ENCODE measurements at regions not wholly inside any gene's neighbourhood (a gene's known extent, or its start where the extent isn't known, plus 50 kb on each side); places are given as distances from the start of the nearest gene placed in this dataset.

DNA sequence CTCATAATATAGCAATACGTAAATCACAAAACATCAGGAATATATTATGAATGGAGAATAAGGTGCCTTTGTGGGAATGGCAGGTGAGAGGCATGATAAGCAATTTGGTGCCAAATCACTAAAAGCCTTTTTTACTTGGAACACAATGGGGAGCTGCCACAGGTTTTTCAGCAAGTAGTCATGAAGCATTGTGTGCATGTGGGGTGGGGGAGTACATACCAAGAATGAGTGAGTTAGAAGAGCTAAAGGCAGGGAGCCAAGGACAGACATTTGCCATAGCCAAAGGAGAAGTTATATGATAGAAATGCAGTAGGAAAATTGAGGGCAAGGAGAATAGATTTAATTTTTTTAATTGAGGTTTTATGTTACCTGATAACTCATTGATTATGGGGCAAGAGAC, 445.0 kb upstream of the SMC2 start:
- no peak for DNase-seq

DNA sequence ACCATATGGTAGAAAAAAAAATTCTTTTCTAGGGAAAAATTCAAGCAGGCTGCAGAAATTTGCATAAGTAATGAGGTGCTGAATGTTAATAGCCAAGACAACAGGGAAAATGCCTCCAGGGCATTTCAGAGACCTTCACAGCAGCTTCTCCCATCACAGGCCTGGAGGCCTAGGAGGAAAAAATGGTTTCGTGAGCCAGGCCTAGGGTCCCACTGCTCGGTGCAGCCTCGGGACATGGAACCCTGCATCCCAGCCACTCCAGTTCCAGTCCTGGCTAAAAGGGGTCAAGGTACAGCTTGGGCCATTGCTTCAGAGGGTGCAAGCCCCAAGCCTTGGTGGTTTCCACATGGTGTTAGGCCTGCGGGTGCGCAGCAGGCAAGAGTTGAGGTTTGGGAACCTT, 436.0 kb upstream of the SMC2 start:
- no peak for DNase-seq

DNA sequence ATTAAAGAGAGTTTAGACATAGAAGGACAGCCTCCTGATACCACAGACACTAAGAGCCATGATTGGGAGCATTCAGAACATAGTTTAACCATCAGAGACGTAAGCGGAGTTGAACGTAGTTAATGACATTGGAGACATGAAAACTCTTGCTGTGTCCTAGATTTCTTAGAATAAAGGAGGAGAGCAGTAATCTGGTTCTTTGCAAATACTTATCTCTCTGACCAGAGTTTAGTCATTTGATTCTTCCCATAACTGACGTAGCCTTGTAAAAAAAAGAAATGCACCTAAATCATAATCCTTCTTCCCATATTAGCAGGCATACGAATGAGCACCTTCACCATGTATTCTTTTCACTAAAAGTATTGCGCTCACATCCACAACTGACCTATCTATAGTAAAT, 433.3 kb upstream of the SMC2 start:
- no peak for DNase-seq

DNA sequence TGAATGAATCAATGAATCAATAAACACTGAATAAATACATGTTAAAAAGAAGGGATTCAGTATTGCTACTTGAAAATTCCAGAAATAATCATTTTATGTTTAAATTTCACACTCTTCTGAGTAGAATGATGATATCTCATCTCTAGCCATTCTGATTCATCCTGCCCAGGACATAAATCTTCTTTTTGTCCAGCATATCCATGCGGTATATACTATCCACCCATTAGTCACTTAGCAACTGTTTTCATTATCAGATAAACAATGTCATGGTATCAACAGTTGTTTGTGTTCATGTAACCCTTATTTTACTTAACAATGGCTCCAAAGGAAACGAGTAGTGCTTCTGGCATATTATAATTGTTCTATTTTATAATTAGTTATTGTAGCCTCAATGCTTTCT, 432.4 kb upstream of the SMC2 start:
- DNase-seq, result peak; percentile 41

DNA sequence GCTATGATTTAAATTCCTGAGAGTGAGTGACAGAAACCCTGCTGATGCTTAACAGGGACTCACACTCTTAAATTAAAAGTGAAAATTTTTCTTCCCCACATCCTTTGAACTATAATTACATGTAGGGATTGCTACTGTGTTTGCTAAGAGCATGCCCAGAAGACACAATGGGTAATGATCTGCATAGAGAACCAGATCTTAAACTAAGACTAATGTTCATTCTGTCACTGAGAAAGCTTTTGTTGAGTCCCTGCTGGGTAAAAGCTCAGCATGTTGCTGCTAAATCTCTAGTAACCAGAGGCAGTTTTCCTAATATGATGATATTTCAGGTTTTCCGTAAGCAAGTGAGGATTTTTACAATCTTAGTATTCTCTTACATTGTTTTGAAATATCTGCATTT, 424.8 kb upstream of the SMC2 start:
- DNase-seq, result no peak

DNA sequence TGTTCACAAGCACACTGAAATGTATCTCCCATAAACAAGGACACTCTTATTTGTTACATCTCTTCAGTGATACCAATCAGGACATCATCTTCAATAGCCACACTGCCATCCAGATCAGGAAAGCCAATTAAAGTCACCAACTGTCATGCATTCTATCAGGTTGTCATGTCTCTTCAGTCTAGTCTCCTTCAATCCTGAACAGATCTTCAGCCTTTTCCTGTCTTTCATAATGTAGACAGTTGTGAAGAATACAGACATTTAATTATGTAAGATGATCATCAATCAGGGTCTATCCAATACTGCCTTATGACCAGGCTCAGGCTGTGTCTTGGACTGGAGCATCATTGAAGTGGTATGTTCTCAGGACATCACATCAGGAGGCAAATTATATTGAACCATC, 419.8 kb upstream of the SMC2 start:
- no peak for DNase-seq

DNA sequence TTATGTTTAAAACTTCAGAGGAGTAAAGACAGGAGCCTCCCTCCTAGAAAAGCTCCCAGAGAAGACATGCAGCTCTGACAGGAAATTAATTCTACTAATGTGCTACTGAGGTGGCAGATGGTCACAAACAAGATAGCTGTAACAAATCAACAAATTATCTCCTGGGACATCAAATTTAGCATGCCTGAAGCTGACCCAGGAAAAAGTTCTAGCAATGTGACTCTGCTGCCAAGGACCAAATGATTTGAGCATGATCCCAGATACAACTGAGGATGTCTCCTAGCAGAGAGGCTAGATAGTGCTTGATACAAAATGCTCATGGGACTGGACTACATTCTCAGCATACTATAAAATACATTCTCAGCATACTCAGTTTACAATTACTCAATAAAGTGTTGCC, 413.5 kb upstream of the SMC2 start:
- DNase-seq, result no peak

DNA sequence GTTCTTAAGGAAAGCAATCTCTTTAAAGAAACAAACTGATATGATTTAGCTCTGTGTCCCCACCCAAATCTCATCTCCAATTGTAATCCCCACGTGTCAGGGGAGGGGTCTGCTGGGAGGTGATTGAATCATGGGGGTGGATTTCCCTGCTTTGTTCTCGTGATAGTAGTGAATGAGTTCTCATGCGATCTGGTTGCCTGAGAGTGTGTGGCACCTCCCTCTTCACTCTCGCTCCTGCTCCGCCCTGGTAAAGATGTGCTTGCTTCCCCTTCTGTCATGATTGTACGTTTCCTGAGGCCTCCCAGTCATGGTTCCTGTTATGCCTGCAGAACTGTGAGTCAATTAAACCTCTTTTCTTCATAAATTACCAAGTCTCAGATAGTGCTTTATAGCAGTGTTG, 412.7 kb upstream of the SMC2 start:
- no peak for DNase-seq

DNA sequence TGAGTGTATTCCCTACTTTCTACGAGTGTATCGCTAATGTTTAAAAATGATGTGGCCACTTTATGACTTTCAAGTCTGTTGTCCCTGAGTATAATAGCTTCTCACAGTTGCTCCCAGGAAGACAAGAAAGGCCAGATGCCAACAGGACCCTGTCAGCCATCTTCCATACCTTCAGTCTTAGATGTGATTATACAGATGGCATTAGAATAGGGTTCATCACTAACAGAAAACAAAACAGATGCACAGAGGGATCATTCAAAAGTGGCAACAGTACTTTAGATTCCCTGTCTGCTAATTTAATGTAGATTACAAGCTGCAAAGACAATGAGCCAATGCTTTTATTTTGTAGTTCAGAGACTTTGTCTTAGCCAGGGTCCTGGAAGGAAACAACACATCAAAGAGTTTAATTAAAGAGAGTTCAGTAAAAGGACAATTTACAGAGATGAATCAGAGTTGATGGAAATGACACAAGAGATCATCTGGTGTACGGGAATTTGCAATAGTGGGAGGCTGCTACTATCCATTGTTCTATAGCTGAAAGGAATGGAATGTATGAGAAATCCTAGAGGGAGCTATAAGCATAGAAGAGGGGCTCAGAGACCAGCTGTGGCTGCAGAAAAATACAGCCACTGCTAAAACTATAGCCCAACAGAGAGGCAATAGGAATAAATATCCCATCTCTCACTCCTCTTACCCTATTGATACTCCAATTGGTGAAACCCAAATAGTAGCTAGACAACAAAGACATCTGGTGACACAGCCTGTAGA, 393.7 kb upstream of the SMC2 start:
- DNase-seq, result no peak

DNA sequence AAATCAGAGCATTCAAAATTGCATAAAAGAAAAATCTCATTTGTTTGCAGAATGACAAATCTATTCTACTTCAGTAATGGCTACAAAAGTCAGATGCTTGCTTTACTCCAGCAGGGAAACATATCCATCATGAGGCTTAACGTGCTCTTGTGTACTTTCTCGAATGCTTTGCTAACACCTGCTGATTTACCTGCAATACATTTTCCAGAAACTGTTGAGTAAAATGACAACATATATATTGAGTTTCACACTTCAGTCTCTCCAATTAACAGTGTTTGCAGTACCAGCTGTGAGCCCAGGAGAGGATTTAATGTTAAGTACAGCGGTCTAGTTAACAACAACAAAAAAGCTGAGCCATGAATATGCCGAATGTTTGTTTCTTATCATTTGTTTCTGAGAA, 391.5 kb upstream of the SMC2 start:
- peak; percentile 98 for DNase-seq

DNA sequence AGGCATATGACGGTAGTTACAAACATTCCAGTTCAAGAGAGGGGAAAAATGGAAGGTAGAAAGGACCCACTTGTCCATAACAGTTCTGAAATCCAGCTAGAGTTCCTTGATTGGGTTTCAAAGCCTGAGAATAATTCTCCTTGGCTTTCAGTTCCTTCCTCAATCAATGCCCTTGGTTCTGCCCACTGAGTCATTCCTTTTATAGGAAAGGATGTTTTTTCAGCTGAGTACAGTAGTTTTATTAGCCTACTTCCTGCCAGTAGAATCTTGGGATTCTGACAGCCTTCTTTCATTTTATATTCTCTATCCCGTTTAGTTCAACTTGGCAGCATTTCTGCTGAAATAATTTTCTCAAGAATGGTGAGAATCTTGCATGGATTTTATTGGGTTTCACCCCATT, 386.9 kb upstream of the SMC2 start:
- DNase-seq, result peak; percentile 17

DNA sequence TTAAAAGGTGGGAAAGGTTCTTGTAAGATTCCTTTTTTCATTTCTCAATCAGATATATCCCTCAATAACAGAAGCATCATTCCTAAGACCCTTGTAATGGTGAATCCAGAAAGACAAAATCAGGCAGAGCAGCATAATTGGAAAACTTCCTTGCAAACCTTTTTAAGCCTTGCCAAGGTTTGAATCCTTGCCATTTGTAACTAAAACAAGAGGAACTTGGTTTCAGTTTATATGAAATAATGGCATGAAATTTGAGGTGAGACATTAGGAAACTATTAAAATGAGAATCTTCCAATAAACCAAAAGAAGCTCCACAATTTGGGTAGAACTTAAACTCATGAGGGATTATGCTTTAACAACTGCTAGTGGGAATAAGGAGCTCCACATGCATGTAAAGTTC, 384.7 kb upstream of the SMC2 start:
- DNase-seq, result no peak

DNA sequence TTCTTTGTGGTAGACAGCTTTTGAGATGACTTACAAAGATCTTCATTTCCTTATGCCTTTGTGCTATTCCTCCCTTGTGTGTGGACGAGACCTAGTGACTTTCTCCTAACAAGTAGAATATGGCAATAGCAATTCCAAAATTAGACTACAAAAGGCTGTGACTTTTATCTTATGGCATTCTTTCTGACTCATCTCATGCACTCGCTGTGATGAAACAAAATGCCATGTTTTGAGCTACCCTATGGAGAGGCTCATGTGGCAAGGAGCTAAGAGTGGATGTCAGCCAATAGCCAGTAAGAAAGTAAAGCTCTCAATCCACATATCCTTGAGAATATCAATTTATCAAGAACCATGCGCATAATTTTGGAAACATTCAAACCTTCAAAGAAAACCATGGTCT, 380.5 kb upstream of the SMC2 start:
- DNase-seq, result no peak

DNA sequence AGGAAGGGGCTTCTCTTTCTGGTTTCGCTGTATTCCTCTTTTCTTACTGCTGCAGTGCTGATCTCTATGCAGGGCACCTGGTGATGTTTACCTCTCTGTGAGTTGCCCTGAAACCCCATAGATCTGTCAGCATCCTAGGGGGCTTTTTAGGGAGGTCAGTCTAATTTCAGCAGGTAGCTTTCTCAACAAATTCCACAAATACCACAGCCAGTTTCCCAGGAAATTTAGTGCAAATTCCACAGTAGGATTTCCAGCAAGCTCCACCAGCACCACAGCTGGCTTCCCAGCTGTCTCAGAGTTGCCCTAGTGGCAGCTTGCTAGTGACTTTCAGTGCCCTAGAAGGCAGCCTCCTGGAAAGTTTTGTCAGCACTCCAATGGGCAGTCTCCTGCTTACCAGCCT, 379.1 kb upstream of the SMC2 start:
- no peak for DNase-seq

DNA sequence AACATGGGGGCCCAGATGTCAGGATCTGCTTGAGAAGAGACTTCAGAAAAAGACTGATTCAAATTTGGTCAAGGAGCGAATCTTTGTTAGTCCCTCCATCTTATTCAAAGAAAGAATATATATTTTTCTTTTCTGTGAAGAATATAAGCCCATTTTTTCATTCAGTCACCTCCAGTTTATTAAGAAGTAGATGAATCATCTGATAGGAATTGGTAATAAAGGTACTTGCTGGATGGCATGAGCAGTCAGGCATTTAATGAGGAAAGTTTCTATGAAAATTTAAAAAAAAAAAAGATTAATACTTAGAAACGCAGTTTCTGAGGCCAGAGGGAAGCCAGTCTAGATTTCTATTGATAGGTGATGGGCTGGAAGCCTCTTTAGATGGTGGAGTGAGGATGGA, 373.1 kb upstream of the SMC2 start:
- no peak for DNase-seq

DNA sequence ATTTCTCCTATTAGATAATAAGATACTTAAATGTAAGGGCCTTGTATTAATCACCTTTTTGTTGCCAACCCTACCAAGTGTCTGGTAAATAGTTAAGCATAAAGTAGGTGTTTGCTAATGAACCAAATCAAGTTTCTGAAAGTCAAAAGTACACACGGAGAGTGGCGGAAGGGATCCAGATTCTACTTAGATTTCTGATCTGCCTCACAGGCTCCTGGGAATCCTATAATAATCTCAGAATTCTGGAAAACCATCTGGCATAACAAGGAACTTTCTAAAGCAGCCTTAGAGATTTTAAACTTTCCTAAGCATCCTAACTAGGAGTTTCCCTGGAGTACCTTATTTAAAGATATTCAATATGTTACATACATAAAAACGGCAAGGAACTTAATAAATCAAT, 363.2 kb upstream of the SMC2 start:
- no peak for DNase-seq

DNA sequence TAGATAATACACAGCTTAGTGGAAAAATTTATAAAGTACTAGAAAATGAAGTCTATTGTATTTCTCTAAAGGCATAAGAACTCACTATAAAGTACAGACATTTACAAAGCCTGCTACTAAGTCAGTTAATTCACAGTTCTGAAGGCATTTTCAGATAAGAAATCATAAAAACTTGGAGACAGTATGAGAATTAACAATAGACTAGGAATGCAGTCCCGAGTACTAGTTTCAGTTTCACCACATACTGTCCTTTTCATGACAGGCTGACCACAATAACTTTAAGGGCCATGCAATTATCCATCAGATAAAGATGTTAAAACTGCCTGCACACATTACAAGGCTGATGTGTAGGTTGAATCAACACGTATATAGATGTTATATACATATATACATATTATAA, 362.6 kb upstream of the SMC2 start:
- DNase-seq, result no peak

DNA sequence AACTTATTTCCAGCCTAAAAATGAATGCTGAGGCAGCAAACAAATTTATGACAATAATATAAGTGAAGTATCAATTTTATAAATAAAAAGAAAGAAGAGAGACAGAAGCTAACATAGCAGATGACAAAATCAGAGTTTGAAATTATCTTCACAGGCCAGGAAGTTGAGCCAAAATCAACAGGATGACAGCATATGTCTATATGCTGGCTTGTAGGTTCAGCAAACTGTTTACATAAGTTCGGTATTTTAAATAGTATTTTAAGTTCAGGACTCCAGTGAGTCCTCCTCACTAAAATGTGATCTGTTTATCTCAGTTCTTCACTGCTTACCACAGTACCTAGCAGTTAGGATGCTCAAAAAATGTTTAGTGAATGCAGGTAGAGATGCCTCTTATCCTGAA, 359.6 kb upstream of the SMC2 start:
- DNase-seq, result no peak

DNA sequence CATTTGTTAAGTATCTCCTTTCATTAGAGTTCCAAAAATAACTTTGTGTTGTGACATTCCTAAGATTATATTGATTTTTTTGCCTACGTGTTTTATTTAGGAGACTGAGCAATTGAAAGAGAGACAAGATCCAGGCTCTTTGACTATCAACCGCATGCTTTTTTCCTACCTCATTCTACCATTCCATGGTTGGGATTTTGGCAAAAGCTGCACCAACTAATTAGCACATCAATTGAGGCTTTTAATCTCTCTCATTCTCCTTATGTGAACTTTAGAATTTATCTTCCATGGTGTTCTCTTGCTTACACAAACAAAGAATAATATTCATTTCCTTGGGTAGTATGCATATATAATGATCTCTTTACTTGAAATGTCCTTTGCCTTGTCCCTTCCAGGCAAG, 338.7 kb upstream of the SMC2 start:
- DNase-seq, result no peak

DNA sequence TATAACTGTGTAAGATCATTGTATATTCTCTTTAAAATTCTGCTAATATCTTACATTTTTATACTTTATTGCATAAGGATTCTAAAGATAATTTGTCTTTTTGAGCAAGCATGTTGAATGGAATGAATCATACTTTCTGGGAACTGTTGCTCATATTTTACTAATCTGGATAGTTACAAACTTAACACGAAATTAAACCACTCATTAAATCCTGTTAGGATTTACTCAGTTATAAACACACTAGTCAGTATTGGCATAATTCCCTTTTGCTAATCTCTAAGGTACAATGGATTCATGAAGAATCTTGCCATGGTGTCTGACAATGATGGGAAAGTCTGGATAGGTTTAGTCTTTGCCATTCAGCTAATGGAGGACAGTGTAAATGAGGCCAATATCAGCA, 338.1 kb upstream of the SMC2 start:
- DNase-seq, result no peak

DNA sequence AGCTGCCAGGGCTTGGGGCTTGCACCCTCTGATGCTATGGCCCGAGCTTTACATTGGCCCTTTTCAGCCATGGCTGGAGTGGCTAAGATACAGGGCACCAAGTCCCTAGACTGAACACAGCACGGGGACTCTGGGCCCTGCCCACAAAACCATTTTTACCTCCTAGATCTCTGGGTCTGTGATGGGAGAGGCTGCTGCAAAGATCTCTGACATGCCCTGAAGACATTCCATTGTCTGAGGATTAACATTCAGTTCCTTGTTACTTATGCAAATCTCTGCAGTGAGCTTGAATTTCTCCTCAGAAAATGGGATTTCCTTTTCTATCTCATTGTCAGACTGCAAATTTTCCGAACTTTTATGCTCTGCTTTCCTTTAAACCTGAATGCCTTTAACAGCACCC, 337.0 kb upstream of the SMC2 start:
- no peak for DNase-seq

DNA sequence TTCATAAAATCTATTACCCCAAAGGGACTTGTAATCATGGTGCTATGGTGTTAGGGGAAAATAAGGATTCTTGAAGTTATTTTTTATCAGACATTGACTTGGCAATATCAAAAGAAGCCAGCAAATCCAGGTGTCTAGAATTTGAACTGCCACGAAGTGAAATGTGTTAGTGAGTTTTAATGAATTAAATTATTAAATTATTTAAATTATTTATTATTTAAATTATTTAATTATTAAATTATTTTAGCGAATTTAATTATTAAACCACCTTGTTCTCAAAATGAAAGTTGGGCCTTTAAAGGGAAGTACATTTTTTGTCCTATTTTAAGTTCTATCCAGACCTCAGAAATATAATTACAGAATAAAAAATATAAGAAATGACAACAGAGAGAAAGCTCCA, 332.6 kb upstream of the SMC2 start:
- DNase-seq, result no peak

DNA sequence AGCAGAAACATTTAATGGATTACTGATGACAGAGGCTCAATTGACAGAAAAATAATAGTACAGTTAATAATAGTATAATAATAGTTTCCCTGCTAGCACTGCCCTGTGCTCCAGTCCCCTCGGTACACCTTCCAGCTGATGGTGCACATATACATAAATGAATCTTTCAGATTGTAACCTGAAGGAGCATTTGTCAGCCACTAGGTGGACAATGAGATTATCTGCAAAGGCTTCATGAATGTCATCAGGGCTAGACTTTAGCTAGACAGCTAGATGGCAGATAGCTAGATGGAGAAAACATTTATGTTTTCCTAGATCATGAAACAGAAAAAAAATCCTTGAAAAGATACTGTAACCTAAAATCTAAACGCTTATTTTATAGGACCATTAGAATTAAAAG, 304.4 kb upstream of the SMC2 start:
- no peak for DNase-seq

DNA sequence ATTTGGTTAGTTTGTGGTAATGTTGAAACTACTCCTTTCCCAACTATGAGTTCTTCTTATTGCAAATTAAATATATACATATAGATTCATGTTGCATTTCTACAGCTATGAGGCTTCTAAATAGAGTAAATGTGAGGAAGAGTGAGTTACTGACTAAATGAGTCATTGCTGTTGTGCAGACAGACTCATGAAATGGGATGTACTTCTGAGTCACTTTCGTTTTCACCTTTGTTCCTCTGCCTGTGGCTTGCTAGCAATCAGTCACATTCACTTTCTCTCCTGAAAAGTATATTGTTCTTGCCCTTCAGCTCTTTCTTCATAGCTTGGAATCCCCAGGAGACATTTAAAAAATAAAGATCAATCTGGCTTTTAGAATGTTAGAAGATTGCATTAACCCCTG, 295.5 kb upstream of the SMC2 start:
- peak; percentile 46 for DNase-seq

DNA sequence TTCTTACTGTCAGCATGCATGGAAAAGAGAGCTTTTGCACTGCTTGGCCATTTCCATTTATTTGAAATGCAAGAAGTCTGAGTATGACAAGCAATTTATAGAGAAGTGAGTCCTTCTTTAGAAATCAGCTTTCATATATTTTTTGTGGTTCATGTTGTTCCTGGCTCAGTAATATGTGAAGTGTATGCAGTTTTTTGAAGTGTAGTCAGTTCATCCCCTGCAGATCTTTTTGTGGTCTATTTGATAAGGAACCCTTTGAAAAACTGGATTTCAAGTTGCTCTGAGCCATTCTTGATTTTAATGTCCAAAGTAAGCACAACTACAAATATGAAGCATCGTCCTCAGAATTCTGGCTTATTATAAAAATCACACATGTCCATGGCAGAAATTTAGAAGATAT, 294.1 kb upstream of the SMC2 start:
- no peak for DNase-seq

DNA sequence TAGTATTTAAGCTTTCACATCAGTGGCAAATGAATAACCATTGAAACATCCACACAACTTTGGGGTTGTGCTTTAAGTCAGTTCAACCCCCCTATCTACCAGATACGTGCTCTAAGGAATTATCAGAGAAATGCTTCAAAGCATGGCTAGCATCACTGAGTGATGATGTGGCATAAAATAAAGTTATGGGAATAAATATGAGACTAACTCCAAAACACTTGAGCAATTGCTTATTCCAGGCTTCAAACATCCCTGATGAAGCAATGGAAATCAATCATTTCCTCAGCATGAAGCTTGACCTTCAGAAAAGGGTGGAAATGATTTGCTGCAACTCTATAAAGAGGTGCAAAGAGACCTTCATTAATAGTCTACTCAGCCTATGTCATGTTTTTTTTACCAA, 292.0 kb upstream of the SMC2 start:
- DNase-seq, result no peak

Data from DMS153 (cell line).